Subcutaneous abdominal adipose tissue (tissue), 5 donors: ENCODE measurements at regions not wholly inside any gene's neighbourhood (a gene's known extent, or its start where the extent isn't known, plus 50 kb on each side); places are given as distances from the start of the nearest gene placed in this dataset.

Source experiments
- H3K27ac ChIP-seq: one replicate; pipeline ENCODE4 v1.7.0; 2013; ENCODE audit warnings: low read depth, mild to moderate bottlenecking, inconsistent platforms, low read length, moderate library complexity
- H3K27me3 ChIP-seq, 5 donors: one replicate each; pipeline ENCODE4 v1.7.0; 2013; ENCODE audit warnings: low read length in 5 of 5, inconsistent platforms in 1 of 5; ENCODE audit not compliant: control insufficient read depth in 5 of 5, insufficient read depth in 4 of 5
- H3K36me3 ChIP-seq, 5 donors: one replicate each; pipeline ENCODE4 v1.7.0; 2013; ENCODE audit warnings: low read length in 5 of 5; ENCODE audit not compliant: control insufficient read depth in 5 of 5, insufficient read depth in 5 of 5
- H3K4me1 ChIP-seq, 5 donors: one replicate each; pipeline ENCODE4 v1.7.0; 2013; ENCODE audit warnings: low read length in 5 of 5, mild to moderate bottlenecking in 3 of 5, moderate library complexity in 1 of 5; ENCODE audit not compliant: control insufficient read depth in 5 of 5, insufficient read depth in 5 of 5
- H3K4me3 ChIP-seq, 5 donors: one replicate each; pipeline ENCODE4 v1.7.0; 2013; ENCODE audit warnings: low read length in 5 of 5, low read depth in 1 of 5
- H3K9ac ChIP-seq, 5 donors: one replicate each; pipeline ENCODE4 v1.7.0; 2013; ENCODE audit warnings: low read length in 5 of 5, mild to moderate bottlenecking in 4 of 5, moderate library complexity in 3 of 5
- H3K9me3 ChIP-seq, 5 donors: one replicate each; pipeline ENCODE4 v1.7.0; 2013; ENCODE audit warnings: low read length in 5 of 5; ENCODE audit not compliant: control insufficient read depth in 5 of 5
- donor health status: healthy.
- donor health status: healthy.
- donor health status: healthy.
- donor health status: healthy.
- donor health status: healthy.

- Histone ChIP-seq H3K4me1 (peaks cover 0 to 4% (median 0%) of the 10 kb centered on the region in 5 donors), H3K27ac (no peak overlapping the region), H3K4me3 (no peak overlapping the region), H3K9me3 (peaks cover 0 to 2% (median 0%) of the 10 kb centered on the region in 5 donors), H3K9ac (no peak overlapping the region), H3K27me3 (no peaks in the 10 kb centered on the region), H3K36me3 (no peaks in the 10 kb centered on the region)
Observed at GRCh38 chr1:170337413-170337994, 191.7 kb downstream of the NTMT2 start.

GRCh38 chr1:170339534-170339933, 192.4 kb upstream of the GORAB start:
- no peak overlapping the region for H3K9ac ChIP-seq
- no peaks in the 10 kb centered on the region for H3K27me3 ChIP-seq
- H3K4me3 ChIP-seq: no peak overlapping the region
- no peaks in the 10 kb centered on the region for H3K36me3 ChIP-seq
- H3K9me3 ChIP-seq: peaks cover 0 to under 1% (median 0%) of the 10 kb centered on the region in 5 donors
- H3K27ac ChIP-seq: no peak overlapping the region
- peaks cover 0 to 4% (median 0%) of the 10 kb centered on the region in 5 donors for H3K4me1 ChIP-seq

GRCh38 chr1:170340308-170340707, 191.7 kb upstream of the GORAB start:
- H3K27ac ChIP-seq: no peak overlapping the region
- no peak overlapping the region for H3K9ac ChIP-seq
- H3K9me3 ChIP-seq: no peaks in the 10 kb centered on the region
- peaks cover 0 to 4% (median 0%) of the 10 kb centered on the region in 5 donors for H3K4me1 ChIP-seq
- H3K36me3 ChIP-seq: no peaks in the 10 kb centered on the region
- no peak overlapping the region for H3K4me3 ChIP-seq
- no peaks in the 10 kb centered on the region for H3K27me3 ChIP-seq

- H3K9ac ChIP-seq: no peak overlapping the region
Observed at GRCh38 chr1:170351366-170351946, 180.5 kb upstream of the GORAB start.

GRCh38 chr1:170354246-170354645, 177.7 kb upstream of the GORAB start:
- Histone ChIP-seq H3K36me3 (no peaks in the 10 kb centered on the region), H3K27me3 (no peaks in the 10 kb centered on the region), H3K27ac (no peak overlapping the region), H3K9ac (no peak overlapping the region), H3K4me3 (no peak overlapping the region), H3K4me1 (peaks cover 0 to 4% (median 0%) of the 10 kb centered on the region in 5 donors), H3K9me3 (no peaks in the 10 kb centered on the region)

More at GRCh38 chr1:170351366-170351946, 180.5 kb upstream of the GORAB start:
- Histone ChIP-seq H3K36me3 (no peaks in the 10 kb centered on the region), H3K27me3 (no peaks in the 10 kb centered on the region), H3K9me3 (no peaks in the 10 kb centered on the region), H3K4me3 (no peak overlapping the region), H3K4me1 (peaks cover 0 to 4% (median 0%) of the 10 kb centered on the region in 5 donors), H3K27ac (no peak overlapping the region)

GRCh38 chr1:170354690-170355089, 177.3 kb upstream of the GORAB start:
- Histone ChIP-seq H3K4me3 (no peak overlapping the region), H3K36me3 (no peaks in the 10 kb centered on the region), H3K27me3 (no peaks in the 10 kb centered on the region), H3K9me3 (peaks cover 0 to 3% (median 0%) of the 10 kb centered on the region in 5 donors), H3K4me1 (peaks cover 0 to 4% (median 0%) of the 10 kb centered on the region in 5 donors), H3K27ac (no peak overlapping the region), H3K9ac (no peak overlapping the region)

- no peak overlapping the region for H3K4me3 ChIP-seq
- H3K36me3 ChIP-seq: no peaks in the 10 kb centered on the region
- no peak overlapping the region for H3K27ac ChIP-seq
Observed at GRCh38 chr1:170355267-170355801, 176.6 kb upstream of the GORAB start.

GRCh38 chr1:170356585-170356984, 175.4 kb upstream of the GORAB start:
- Histone ChIP-seq H3K9me3 (peaks cover 0 to 5% (median 0%) of the 10 kb centered on the region in 5 donors), H3K4me1 (peaks cover 0 to under 1% (median 0%) of the 10 kb centered on the region in 5 donors), H3K4me3 (no peak overlapping the region), H3K36me3 (no peaks in the 10 kb centered on the region), H3K27me3 (no peaks in the 10 kb centered on the region), H3K27ac (no peak overlapping the region), H3K9ac (no peak overlapping the region)

More at GRCh38 chr1:170355267-170355801, 176.6 kb upstream of the GORAB start:
- H3K9me3 ChIP-seq: peaks cover 0 to 5% (median 0%) of the 10 kb centered on the region in 5 donors
- H3K4me1 ChIP-seq: peaks cover 0 to 4% (median 0%) of the 10 kb centered on the region in 5 donors
- no peaks in the 10 kb centered on the region for H3K27me3 ChIP-seq
- H3K9ac ChIP-seq: no peak overlapping the region

- Histone ChIP-seq H3K27ac (no peak overlapping the region), H3K9me3 (peaks cover 0 to 5% (median 0%) of the 10 kb centered on the region in 5 donors), H3K27me3 (no peaks in the 10 kb centered on the region), H3K9ac (no peak overlapping the region), H3K4me3 (no peak overlapping the region), H3K4me1 (no peaks in the 10 kb centered on the region), H3K36me3 (no peaks in the 10 kb centered on the region)
Observed at GRCh38 chr1:170357750-170358149, 174.2 kb upstream of the GORAB start.

GRCh38 chr1:170360601-170361000, 171.4 kb upstream of the GORAB start:
- Histone ChIP-seq H3K4me1 (no peaks in the 10 kb centered on the region), H3K4me3 (no peak overlapping the region), H3K27me3 (no peaks in the 10 kb centered on the region), H3K27ac (no peak overlapping the region), H3K36me3 (no peaks in the 10 kb centered on the region), H3K9me3 (peaks cover 0 to 5% (median 0%) of the 10 kb centered on the region in 5 donors), H3K9ac (no peak overlapping the region)
